ENCODE measurements at regions not wholly inside any gene's neighbourhood (a gene's known extent, or its start where the extent isn't known, plus 50 kb on each side); places are given as distances from the start of the nearest gene placed in this dataset.

- DNase-seq (ENCODE audit: low spot score) = no peak
Measured at GRCh38 chr5:104736073-104736472, 1173.5 kb upstream of the NUDT12 start.

DNA sequence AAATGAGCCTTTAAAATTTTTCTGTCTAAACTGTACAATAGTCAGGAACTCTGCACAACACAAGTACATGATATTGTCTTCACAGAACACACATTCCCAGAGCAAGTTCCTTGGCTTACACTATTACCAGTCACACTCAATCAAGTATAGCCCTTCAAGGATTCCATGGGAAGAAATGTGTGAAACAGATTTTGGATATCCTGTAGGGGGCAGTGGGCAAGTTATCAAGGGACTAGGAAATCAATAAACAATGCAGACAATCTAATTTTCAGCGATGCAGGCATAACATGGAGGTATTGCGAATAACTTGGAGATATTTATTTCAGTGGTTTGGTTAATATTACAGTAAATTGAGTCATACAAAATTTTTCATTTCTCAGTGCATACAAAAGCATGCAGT is 1171.5 kb upstream of the NUDT12 start:
- DNase-seq (ENCODE audit: low spot score) = no peak

DNA sequence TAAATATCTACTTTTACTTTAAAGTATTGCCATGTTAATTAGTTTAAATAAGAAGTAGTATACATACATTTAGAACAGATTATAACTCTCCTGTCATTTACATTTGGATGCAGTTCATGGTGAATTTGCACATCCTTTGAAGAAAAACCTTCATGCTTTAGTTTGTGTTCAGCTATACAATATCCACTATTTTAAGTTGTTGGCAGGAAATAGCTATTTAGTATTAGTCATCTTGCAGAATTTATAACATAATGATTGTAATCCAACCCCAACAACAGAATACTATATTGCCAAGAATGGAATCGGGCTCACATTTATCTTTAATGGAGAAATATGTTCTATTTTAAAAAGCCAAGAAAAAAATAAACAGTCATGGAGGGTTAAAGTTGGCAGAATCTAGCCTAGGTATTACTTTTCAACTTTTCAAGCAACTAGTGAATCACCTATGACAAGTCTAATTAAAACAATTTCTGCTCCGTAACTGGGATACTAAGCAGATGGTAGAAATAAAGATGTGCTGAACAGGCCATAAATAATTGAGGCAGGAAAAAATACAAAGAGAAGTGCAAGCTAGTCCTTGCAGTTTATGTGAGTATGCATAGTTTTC is 1170.6 kb upstream of the NUDT12 start:
- no peak for DNase-seq (ENCODE audit: low spot score)

DNA sequence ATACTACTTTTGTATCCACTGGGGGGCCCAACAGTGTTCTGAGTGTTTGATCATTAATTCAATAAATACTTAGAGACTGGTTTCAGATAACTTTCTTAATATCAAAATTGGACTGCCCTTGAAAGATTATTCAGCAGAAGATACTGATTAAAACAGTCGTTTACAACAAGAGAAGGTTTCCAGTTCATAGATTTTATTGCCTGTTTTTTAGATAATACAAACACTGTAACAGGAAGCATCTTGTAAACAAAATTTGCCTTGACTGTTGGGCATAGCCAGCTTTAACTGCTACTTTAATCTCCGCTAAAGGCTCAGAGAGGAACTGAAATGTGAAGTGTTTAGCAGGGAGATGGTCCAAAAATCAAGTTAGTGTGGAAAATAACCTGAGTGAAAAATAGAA is 1168.7 kb upstream of the NUDT12 start:
- DNase-seq (ENCODE audit: low spot score) = no peak

GRCh38 chr5:104708027-104708426 is 1145.4 kb upstream of the NUDT12 start:
- DNase-seq (ENCODE audit: low spot score) = no peak

DNA sequence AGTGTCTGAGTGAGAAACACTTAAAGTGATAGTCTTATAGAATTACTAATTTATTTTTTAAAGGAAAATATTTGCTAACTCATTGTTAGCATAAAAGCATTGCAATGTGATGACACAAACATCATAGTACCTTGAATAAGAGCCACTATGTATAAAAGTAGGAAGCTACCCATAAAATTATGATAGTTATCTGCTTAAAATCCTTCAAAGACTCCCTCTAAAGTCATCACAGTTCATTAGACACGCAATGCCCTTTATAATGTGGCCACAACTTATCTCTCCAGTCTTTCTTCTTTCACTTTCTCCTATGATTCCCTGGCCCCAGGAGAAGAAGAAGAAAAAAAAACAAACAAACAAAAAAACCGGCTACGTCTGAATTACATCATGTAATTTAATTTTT is 1144.0 kb upstream of the NUDT12 start:
- no peak for DNase-seq (ENCODE audit: low spot score)

DNA sequence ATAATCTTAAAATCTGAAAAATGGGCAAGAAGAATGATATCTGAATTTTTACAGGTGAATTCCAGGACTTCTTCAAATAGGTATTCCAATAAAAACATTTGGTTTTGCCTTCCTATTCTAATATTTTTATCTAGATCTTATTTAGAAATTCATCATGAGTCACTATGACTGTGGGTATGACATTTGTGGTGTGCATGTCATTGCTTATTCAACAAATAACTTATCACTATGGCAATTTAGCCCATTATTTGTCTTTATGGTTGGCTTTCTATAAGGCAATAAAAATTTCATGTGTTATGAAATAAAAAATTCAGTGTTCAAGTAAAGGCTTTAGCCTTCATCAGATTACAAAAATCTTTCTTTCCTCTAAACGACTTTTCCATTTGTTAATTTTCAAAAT is 1139.6 kb upstream of the NUDT12 start:
- DNase-seq (ENCODE audit: low spot score) = no peak

GRCh38 chr5:104699438-104699837 is 1136.8 kb upstream of the NUDT12 start:
- DNase-seq (ENCODE audit: low spot score) = no peak

DNA sequence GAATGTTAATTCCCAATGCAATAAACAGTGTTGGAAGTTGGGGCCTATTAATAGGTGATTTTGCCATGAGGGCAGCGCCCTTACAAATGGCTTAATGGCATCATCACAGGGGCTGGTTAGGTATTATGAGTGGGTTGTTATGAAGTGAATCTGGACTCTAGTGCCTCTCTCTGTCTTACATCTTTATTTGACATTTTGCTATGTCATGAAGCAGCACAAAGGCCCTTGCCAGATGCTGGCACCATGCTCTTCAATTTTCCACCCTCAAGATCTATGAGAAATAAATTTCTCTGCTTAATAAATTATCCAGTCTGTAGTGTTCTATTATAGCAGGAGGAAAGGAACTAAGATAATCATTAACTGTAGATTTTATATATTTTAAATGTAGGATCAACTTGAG is 1098.7 kb upstream of the NUDT12 start:
- DNase-seq (ENCODE audit: low spot score) = no peak

DNA sequence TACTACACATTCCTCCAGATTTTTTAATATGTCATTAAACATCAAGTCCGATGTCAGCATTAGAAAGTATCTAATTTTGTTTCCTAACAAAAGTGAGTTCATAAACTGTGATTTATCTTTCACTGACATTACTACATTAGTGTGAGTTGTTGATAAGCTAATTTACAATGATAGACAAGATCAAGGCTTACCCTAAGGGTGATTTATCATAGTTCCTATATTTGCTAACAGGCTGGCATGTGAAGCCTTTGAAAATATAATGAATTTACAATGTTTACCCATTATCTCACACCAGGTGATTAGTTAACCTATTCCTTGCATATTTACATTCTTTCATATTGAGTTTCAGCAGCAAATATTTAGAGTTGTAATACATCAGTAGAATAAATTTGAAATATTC is 1096.9 kb upstream of the NUDT12 start:
- no peak for DNase-seq (ENCODE audit: low spot score)

DNA sequence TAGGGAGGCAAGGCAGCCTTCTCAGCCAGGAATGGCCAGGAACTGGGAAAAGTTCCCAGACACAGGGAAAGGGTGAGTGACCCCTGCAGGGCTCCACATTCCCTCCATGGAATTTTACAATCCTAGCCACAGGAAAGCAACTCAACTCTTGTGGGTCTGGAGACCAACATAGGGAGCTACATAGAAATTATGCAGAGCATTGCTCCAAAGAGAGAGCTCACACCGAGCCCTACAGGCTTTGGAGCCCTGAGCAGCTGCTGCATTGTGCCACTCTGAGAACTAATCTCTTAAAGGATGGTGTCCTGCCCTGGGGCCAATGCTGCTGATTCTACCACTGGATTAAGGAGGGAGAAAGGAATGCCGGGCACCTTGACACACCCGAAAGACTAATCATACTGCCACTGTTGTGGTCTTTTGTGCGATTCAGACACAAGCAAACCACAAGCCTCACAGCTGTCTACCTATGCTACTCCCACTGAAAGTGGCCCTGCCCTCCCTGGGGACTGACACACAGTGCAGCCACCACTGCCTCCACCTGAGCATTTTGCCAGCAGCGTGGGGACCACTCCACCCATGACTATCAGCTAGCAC is 1089.8 kb upstream of the NUDT12 start:
- DNase-seq (ENCODE audit: low spot score) = no peak

- DNase-seq (ENCODE audit: low spot score) = no peak
Measured at GRCh38 chr5:104650313-104651055, 1087.9 kb upstream of the NUDT12 start.

DNA sequence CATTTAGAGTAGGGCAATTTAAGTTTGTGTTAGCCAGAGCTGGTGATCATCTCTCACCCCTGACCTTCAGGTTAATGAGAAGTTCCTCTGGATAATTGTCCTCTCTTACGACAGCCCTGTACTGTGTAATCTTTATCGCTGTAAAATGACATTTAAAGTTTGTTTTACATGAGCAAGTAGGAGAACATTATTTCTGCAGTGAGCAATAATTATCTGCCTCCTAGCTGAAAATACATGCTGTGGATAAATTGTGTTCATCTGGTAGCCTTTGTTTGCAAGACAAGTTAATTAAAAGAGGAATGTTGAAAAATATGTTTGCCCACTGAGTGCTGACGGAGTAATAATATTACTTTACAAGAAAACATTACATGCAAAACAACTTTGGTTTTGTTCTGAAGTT is 1083.8 kb upstream of the NUDT12 start:
- no peak for DNase-seq (ENCODE audit: low spot score)

DNA sequence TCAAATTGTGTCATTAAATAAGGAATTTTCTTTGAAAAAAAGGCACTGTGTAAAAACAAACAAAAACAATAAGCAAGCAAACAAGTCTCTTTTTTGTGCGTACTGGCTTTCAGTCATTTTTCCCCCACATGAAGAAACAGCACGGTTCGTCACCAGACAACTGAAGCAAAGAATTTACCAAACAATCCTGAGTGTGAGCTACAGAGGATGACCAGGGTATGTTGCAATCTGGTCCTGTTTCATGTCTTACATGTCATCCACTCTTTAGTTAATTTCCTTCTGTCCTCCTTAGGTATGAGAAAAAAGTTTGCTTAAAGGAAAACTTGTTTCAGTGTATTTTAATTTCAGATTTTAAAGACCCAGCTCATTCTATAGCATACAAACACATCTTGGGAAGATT is 1080.7 kb upstream of the NUDT12 start:
- DNase-seq (ENCODE audit: low spot score) = no peak

- DNase-seq (ENCODE audit: low spot score) = no peak
Measured at GRCh38 chr5:104635227-104635626, 1072.6 kb upstream of the NUDT12 start.

- DNase-seq (ENCODE audit: low spot score) = no peak
Measured at GRCh38 chr5:104628911-104629310, 1066.3 kb upstream of the NUDT12 start.

DNA sequence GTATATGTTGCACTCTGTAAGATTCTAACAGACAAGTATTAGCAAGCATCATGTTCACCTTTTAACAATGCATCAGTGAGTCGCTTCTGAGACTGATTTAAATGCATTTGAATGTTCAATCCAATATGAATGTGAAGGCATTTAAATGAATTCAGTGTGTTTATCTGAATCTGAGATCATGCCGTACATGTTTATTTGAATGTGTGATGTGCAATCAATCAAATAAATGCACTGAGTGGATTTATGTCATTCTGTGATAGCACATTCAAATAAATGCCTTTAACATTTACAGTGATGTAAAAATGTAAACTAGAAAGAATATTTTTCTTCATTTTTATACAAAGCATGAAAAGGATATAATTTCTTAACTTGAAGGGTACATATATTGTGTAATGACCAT is 1063.5 kb upstream of the NUDT12 start:
- DNase-seq (ENCODE audit: low spot score) = no peak

DNA sequence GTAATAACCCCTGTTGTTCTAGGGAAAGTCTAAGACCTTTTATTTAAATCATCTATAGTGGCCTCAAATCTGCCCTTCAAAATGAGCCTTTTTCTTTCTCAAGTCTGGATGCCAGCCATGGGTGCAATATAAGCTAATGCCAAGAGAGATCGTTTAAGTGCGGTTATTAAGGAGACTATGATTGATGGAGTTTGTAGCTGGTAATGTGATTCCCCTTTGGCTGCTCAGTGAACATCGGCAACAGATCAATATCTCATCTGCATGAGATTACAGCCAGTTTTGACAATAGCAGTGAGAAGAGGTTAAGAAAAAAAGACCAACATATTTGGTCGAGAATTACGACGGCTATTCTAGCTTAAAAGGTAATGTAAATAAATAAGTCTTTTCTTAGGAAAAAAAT is 1049.4 kb upstream of the NUDT12 start:
- DNase-seq (ENCODE audit: low spot score) = no peak

DNA sequence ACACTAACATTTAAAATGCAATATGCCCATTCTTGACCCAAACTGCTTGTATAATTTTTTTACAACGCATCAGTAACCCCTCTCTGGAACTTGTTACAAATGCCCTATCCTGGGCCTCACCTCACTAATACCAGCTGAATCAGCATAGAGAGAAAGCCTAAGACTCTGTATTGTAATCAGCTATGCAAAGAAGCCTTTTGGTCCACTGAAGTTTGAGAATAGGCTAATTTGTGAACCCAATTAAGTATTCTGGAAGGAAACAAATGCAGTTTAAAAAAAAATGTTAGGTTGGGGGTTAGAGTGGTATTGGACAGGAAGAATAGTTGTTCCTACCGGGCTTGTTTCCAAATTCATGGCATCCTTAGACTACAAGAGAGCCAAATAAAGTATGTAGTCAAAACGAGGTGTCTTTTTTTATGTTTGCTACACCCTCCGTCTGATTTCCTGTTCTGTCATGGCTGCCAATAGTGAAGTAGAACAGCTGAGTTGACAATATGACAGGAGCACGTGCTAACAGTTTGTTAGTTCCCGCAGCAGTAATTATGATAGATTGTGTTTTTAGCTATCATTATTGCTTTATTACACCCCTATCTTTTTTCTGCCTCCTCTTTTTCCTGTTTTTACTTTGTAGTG is 1048.7 kb upstream of the NUDT12 start:
- no peak for DNase-seq (ENCODE audit: low spot score)

- no peak for DNase-seq (ENCODE audit: low spot score)
Measured at GRCh38 chr5:104606258-104606829, 1043.8 kb upstream of the NUDT12 start.

DNA sequence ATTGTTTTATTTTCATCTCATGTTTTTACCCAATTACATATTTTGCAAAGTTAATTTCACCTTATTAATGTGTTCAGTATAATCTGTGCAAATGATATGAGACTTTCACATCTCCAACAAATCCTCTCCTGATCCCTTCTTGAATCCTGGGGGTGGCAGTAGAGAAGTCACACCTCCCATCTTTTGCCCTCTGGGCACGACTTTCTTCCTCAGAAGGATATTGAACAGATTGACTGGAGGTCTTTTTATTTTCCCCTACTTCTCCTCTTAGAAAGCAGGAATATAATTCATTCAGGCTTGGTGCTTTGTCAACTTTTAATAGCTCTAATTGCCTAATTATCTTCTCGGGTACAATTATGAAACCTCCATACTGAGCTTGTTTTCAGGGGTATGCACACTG is 1037.1 kb upstream of the NUDT12 start:
- no peak for DNase-seq (ENCODE audit: low spot score)

- DNase-seq (ENCODE audit: low spot score) = no peak
Measured at GRCh38 chr5:104598285-104598684, 1035.7 kb upstream of the NUDT12 start.

- DNase-seq (ENCODE audit: low spot score) = no peak
Measured at GRCh38 chr5:104594850-104595249, 1032.3 kb upstream of the NUDT12 start.
